BLaER1 (cell line): ENCODE measurements at regions not wholly inside any gene's neighbourhood (a gene's known extent, or its start where the extent isn't known, plus 50 kb on each side); places are given as distances from the start of the nearest gene placed in this dataset.

Experiments
- H3K27ac ChIP-seq: shearing (Covaris generic); formaldehyde crosslinking; 2 replicates; pipeline ENCODE4 v1.8.1; 2022
- H3K27me3 ChIP-seq: shearing (Covaris generic); formaldehyde crosslinking; 2 replicates; pipeline ENCODE4 v1.8.1; 2022
- H3K36me3 ChIP-seq: shearing (Covaris generic); formaldehyde crosslinking; 2 replicates; pipeline ENCODE4 v1.8.1; 2022
- H3K4me1 ChIP-seq: shearing (Covaris generic); formaldehyde crosslinking; 2 replicates; pipeline ENCODE4 v1.8.1; 2022
- H3K4me2 ChIP-seq: shearing (Covaris generic); formaldehyde crosslinking; 2 replicates; pipeline ENCODE4 v1.8.1; 2022
- H3K4me3 ChIP-seq: shearing (Covaris generic); formaldehyde crosslinking; 2 replicates; pipeline ENCODE4 v1.8.1; 2022
- H3K9ac ChIP-seq: shearing (Covaris generic); formaldehyde crosslinking; 2 replicates; pipeline ENCODE4 v1.8.1; 2022
- H3K9me3 ChIP-seq: shearing (Covaris generic); formaldehyde crosslinking; 2 replicates; pipeline ENCODE4 v1.8.1; 2022
- H4K20me1 ChIP-seq: shearing (Covaris generic); formaldehyde crosslinking; 2 replicates; pipeline ENCODE4 v1.8.1; 2022
- Cebpa-rat ChIP-seq: shearing (Covaris generic); IDR thresholded peaks from 2 replicates; pipeline ENCODE4 v1.8.1; 2022

DNA sequence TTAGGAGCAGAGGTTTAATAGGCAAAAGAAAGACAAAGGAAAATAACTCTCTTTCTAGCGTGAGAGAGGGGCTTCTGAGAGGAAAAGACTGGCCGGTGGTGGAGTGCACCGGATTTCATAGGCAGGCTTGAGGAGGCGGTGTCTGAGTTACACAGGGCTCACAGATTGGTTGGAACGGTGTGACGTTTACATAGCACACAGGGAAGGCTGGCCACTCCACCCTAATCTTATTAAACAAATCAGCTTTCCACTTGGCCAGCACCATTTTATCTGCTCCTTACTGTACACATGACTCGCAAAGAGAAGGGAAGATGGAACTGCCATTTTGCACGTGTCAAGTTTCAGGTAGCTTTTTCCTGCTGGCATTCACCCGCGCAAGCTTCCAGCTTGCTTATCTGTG is 587.7 kb downstream of the RPL10L start:
- Histone ChIP-seq H3K27me3 (no peaks in the 10 kb centered on the region), H3K4me1 (no peaks in the 10 kb centered on the region), H3K4me2 (no peak overlapping the region), H3K9ac (no peak overlapping the region), H4K20me1 (no peaks in the 10 kb centered on the region), H3K9me3 (no peaks in the 10 kb centered on the region), H3K4me3 (no peak overlapping the region), H3K27ac (no peak overlapping the region), H3K36me3 (no peaks in the 10 kb centered on the region)
- TF ChIP-seq Cebpa-rat = no peak

DNA sequence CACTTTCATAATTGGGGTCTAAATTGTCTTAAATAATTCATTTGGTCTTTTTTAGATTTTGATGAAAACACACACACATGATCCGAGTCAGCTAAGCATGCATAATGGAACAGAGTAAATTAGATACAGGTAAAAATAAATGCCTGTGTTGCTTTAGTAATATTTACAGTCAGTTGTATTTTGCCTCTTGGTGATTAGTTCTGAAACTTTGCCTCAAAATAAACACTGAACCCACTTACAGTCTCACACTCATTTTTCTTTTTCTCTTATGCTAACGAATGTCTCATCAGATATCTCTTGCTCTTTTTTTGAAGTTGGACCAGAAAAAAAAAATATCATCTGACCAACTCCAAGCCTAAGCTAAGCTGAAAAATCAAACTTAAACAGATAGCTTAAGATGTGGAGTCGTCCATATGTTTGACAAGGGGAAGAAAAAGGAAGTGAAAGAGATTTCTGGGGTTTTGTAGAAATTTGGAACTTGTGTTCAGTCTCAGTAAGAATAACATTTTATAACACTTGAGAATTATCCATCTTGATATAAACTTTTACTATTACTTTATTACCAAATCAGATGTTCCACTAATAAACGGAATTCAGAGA is 592.5 kb downstream of the RPL10L start:
- no peak overlapping the region for H3K4me3 ChIP-seq
- H3K36me3 ChIP-seq = no peaks in the 10 kb centered on the region
- TF ChIP-seq Cebpa-rat = no peak
- H3K9ac ChIP-seq = no peak overlapping the region
- no peak overlapping the region for H3K4me2 ChIP-seq
- H3K27ac ChIP-seq = no peak overlapping the region
- no peaks in the 10 kb centered on the region for H3K9me3 ChIP-seq
- no peaks in the 10 kb centered on the region for H3K27me3 ChIP-seq
- H3K4me1 ChIP-seq = no peaks in the 10 kb centered on the region
- H4K20me1 ChIP-seq = no peaks in the 10 kb centered on the region

DNA sequence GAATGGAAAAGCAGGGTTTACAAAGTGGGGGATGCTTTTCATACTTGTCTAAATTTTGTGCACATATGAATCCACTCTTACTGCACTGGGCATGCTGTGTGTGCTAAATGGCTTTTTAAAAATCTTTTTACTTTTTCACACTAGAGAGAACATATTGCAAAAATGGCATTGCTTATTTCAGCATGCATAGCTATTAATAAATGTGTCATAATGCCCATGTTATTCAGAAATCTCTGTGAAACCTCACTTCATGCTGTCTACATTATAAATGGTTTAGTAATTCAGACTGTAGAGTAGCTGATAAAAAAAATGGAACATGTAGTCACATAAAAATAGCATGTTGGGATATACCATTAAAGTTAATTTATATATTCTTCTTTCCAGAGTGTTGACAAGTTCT is 593.8 kb downstream of the RPL10L start:
- Histone ChIP-seq H3K27ac (no peak overlapping the region), H4K20me1 (no peaks in the 10 kb centered on the region), H3K9ac (no peak overlapping the region), H3K36me3 (no peaks in the 10 kb centered on the region), H3K9me3 (no peaks in the 10 kb centered on the region), H3K27me3 (no peaks in the 10 kb centered on the region), H3K4me2 (no peak overlapping the region), H3K4me1 (no peaks in the 10 kb centered on the region), H3K4me3 (no peak overlapping the region)
- no peak for TF ChIP-seq Cebpa-rat

DNA sequence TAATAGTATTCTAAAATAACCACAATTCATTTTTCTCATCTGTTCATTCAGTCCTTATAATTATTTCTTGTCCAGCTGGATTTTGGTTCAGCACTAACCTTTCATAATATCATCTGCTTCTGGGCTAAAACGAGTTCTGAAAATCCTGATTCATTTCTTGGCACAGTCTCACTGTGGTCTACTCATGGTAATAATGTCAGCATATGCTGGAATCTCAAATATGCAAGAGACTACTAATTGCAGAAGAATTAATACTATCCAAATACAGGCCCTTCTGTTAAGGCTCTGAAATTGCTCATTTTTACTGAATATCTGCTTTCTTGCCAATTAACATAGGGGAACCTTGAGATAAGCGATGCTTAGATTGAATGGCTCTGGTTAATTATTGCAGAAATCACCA is 597.1 kb downstream of the RPL10L start:
- Histone ChIP-seq H4K20me1 (no peaks in the 10 kb centered on the region), H3K4me2 (no peak overlapping the region), H3K4me3 (no peak overlapping the region), H3K27ac (no peak overlapping the region), H3K4me1 (no peaks in the 10 kb centered on the region), H3K9me3 (no peaks in the 10 kb centered on the region), H3K27me3 (no peaks in the 10 kb centered on the region), H3K36me3 (no peaks in the 10 kb centered on the region), H3K9ac (no peak overlapping the region)
- TF ChIP-seq Cebpa-rat = no peak

DNA sequence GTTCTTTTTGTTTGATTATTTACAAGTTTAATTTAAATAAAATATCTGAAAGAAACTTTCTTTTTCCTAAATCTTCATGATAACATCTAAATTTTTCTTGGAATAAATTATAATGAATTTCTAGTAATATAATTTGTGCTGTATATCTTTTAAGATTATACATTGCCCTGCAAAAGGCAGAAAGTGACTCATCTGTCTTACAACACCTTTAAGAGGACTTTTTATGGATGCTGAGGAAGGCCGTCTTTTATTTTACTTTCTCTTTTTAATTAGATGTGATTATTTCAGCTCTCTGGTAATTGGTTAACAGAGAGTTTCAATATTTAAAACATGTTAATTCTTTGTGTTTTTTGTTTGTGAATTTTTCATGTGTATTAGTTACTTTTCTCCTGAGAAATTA is 598.4 kb downstream of the RPL10L start:
- Histone ChIP-seq H3K9ac (no peak overlapping the region), H3K9me3 (no peaks in the 10 kb centered on the region), H3K4me1 (no peaks in the 10 kb centered on the region), H3K4me3 (no peak overlapping the region), H3K27me3 (no peaks in the 10 kb centered on the region), H3K27ac (no peak overlapping the region), H4K20me1 (no peaks in the 10 kb centered on the region), H3K4me2 (no peak overlapping the region), H3K36me3 (no peaks in the 10 kb centered on the region)
- no peak for TF ChIP-seq Cebpa-rat

DNA sequence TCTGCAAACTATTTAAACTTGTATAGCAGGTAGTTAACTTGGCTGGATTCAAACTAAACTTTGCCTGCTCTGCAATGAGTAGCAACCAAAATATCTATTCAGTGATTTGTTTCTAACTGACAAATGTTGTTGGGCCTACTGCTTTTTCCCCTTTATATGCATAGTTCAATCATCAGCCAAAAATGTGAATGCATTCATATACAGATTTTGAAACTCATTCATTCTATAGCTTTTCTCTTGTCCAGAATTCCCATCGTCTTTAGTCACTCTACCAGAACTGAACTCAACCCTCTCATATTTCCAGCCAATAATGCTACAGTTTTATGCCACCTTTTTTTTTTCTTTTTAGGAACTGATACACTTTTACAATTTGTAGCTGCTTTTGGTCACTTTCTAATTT is 599.8 kb downstream of the RPL10L start:
- H3K27me3 ChIP-seq = no peaks in the 10 kb centered on the region
- H3K4me1 ChIP-seq = no peaks in the 10 kb centered on the region
- TF ChIP-seq Cebpa-rat = no peak
- no peak overlapping the region for H3K9ac ChIP-seq
- no peaks in the 10 kb centered on the region for H3K9me3 ChIP-seq
- no peak overlapping the region for H3K4me2 ChIP-seq
- no peaks in the 10 kb centered on the region for H4K20me1 ChIP-seq
- H3K36me3 ChIP-seq = no peaks in the 10 kb centered on the region
- H3K27ac ChIP-seq = no peak overlapping the region
- H3K4me3 ChIP-seq = no peak overlapping the region

DNA sequence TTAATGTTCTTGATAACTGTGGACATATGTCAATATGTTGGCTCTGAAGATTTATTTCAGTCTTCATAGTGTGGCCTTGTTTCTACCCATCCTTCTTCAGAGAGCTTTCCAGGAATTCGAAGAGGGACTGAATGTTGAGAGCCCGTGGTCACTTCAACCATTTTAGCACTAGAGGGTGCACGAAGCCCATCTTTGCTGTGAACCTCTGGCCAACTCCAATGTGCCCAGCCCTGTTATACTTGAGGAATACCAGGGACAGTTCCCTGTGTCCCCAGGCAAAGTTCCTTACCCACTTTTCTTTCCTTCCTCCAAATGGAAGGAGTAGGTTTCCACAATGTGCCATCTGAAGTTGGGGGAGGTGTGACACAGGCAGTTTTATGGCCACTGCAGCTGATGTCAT is 603.5 kb downstream of the RPL10L start:
- no peak overlapping the region for H3K9ac ChIP-seq
- no peak overlapping the region for H3K4me3 ChIP-seq
- no peaks in the 10 kb centered on the region for H3K27me3 ChIP-seq
- H3K36me3 ChIP-seq = no peaks in the 10 kb centered on the region
- H3K27ac ChIP-seq = no peak overlapping the region
- H3K4me1 ChIP-seq = no peaks in the 10 kb centered on the region
- TF ChIP-seq Cebpa-rat = no peak
- no peaks in the 10 kb centered on the region for H3K9me3 ChIP-seq
- H4K20me1 ChIP-seq = no peaks in the 10 kb centered on the region
- H3K4me2 ChIP-seq = no peak overlapping the region

DNA sequence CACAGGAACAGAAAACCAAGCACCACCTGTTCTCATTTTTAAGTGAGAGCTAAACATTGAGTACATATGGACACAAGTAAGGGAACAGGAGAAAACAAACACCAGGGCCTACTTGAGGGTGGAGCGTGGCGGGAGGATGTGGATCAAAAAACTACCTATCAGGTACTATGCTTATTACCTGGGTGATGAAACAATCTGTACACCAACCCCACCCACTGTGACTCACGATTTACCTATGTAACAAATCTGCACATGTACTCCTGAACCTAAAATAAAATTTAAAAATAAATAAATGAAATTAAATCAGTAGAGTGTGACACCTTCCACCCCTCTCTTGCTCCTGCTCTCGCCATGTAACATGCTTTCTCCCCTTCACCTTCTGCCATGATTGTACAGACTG is 615.5 kb downstream of the RPL10L start:
- H3K36me3 ChIP-seq = no peaks in the 10 kb centered on the region
- no peaks in the 10 kb centered on the region for H3K27me3 ChIP-seq
- no peaks in the 10 kb centered on the region; the same call in 1 of the 2 replicates for H3K4me1 ChIP-seq
- no peaks in the 10 kb centered on the region for H4K20me1 ChIP-seq
- no peak for TF ChIP-seq Cebpa-rat
- H3K9me3 ChIP-seq = no peaks in the 10 kb centered on the region
- H3K9ac ChIP-seq = no peak overlapping the region
- H3K4me3 ChIP-seq = no peak overlapping the region
- no peak overlapping the region for H3K4me2 ChIP-seq
- no peak overlapping the region for H3K27ac ChIP-seq

DNA sequence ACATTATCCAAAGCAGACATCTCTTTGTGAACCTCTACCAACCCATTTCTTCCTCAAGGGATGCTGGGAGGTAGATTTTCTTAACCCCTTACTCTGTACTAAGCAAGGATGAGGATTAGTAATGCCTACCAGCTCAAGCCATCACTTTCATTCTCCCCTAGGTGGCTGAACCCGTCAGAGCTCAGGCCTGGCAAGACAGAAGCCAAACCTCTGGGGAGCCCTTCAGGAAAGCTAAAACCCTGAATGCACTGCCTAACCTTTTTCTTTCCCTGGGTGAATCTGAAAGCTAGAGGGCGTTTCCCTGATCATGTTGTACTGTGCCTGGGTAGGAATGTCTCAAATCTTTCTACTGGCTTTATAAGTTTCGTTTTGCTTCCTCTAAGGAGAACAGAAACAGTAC is 617.3 kb downstream of the RPL10L start:
- no peak overlapping the region for H3K27ac ChIP-seq
- no peak overlapping the region for H3K4me3 ChIP-seq
- no peak for TF ChIP-seq Cebpa-rat
- no peaks in the 10 kb centered on the region for H3K36me3 ChIP-seq
- H4K20me1 ChIP-seq = no peaks in the 10 kb centered on the region
- H3K4me1 ChIP-seq = no peaks in the 10 kb centered on the region; the same call in 1 of the 2 replicates
- H3K27me3 ChIP-seq = no peaks in the 10 kb centered on the region
- H3K4me2 ChIP-seq = no peak overlapping the region
- no peaks in the 10 kb centered on the region for H3K9me3 ChIP-seq
- no peak overlapping the region for H3K9ac ChIP-seq

DNA sequence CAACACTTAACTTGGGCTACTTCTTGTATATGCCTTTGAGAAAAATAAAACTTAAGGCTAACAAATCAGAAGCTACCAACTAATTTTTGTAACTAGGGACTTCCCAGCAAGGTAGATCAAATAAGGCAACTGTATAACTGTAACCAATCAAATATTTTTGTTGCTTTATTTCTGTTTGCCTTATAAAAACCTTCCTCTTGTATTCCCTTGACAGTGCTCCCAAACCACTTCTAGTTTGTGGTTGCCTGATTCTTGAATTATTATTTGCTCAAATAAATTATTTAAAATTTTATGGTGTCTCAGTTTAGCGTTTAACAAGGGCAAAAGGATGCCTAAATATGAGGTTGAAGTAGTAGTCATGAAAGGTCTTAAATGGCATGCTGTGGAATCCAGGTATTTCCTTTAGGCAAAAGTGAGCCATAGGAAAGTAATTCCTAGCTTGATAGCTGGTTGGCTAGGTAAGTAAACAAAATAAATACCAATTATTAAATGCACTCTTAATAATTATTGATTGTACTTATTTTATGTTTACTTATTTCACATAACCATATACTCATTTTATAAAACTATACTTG is 632.6 kb downstream of the RPL10L start:
- Histone ChIP-seq H3K4me1 (no peaks in the 10 kb centered on the region), H3K9me3 (no peaks in the 10 kb centered on the region), H3K4me2 (no peak overlapping the region), H3K36me3 (no peaks in the 10 kb centered on the region), H3K9ac (no peak overlapping the region), H4K20me1 (no peaks in the 10 kb centered on the region), H3K27ac (no peak overlapping the region), H3K27me3 (no peaks in the 10 kb centered on the region), H3K4me3 (no peak overlapping the region)
- no peak for TF ChIP-seq Cebpa-rat

DNA sequence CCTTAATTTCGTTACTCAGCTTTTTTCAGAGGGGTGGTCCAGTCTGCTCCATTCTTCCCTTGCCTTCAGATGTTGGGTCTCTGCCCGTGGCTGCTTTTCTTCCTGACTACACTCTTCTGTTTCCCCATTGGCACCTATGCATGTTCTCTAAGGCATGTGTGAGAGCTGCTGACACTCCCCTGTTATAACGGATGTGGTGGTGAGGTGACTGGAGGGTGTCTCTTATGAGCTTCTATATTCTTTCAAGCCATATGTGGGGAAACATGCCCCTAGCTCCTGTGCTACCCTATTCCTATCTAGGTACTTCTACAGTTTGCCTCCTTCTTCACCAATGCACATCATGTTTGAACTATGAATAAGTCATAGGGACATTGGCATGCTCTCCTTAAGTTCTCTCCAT is 643.2 kb downstream of the RPL10L start:
- H3K4me1 ChIP-seq = no peaks in the 10 kb centered on the region
- no peak overlapping the region for H3K4me3 ChIP-seq
- H3K27ac ChIP-seq = no peak overlapping the region
- H3K9me3 ChIP-seq = peaks cover 20% of the 10 kb centered on the region
- no peak overlapping the region for H3K9ac ChIP-seq
- no peak for TF ChIP-seq Cebpa-rat
- H3K4me2 ChIP-seq = no peak overlapping the region
- no peaks in the 10 kb centered on the region for H3K27me3 ChIP-seq
- no peaks in the 10 kb centered on the region for H3K36me3 ChIP-seq
- H4K20me1 ChIP-seq = no peaks in the 10 kb centered on the region
